GM12878 (cell line): ENCODE measurements at regions not wholly inside any gene's neighbourhood (a gene's known extent, or its start where the extent isn't known, plus 50 kb on each side); places are given as distances from the start of the nearest gene placed in this dataset.

Source experiments
- ATAC-seq: fragments of 200-7000 bp; cut with Tn5 transposase; 3 replicates; pipeline ENCODE4 v1.9.1; 2020; ENCODE audit warnings: mild to moderate bottlenecking, moderate library complexity
- BruUV-seq: library from RNA; stranded (reverse); fragments of 400-500 nt; replicated peaks from 2 replicates; lab custom pipeline; 2021; lab: Mats Ljungman, UMichigan
- CTCF ChIA-PET: fragments of 300-600 bp; sonication (Branson Sonifier 250); formaldehyde crosslinking; extraction: SDS; loops from one replicate; lab custom pipeline; 2021; ENCODE audit warnings: inconsistent platforms; lab: Yijun Ruan, JAX
- POLR2A ChIA-PET: fragments of 350-600 bp; formaldehyde crosslinking; extraction: SDS; loops from one replicate; lab custom pipeline; 2021; ENCODE audit warnings: inconsistent platforms; lab: Charles Lee
- RAD21 ChIA-PET: fragments of 300-600 bp; sonication (Branson Sonifier 250); formaldehyde crosslinking; loops from one replicate; lab custom pipeline; 2023; ENCODE audit warnings: antibody characterized with exemption; ENCODE audit not compliant: unreplicated experiment; lab: Charles Lee
- SMC1A ChIA-PET: fragments of 300-600 bp; sonication (Branson Sonifier 250); formaldehyde crosslinking; loops from one replicate; lab custom pipeline; 2023; ENCODE audit not compliant: unreplicated experiment, uncharacterized antibody; lab: Charles Lee
- DNase-seq: peaks from one replicate; pipeline ENCODE4 v3.0.0-alpha.2; 2011; ENCODE audit warnings: low read depth, low spot score
- FAIRE-seq: peaks from 3 replicates; lab custom pipeline; 2011; peaks lifted over from hg19 to GRCh38; lab: Jason Lieb, UNC
- H2AFZ ChIP-seq: 2 replicates; pipeline ENCODE4 v1.6.0; 2011; ENCODE audit warnings: low read depth, low read length, control low read depth; ENCODE audit not compliant: control insufficient read depth
- H3K27ac ChIP-seq: 2 replicates; pipeline ENCODE4 v1.5.1; 2011; ENCODE audit warnings: control low read depth; ENCODE audit not compliant: control insufficient read depth, insufficient read depth
- H3K27me3 ChIP-seq, 2 experiments: replicated peaks in 1 of 2; 2 replicates each; pipeline versions ENCODE4 v1.6.0 to v1.6.1; 2011; ENCODE audit warnings: low read length in 1 of 2; ENCODE audit not compliant: control insufficient read depth in 2 of 2, insufficient read depth in 2 of 2
- H3K36me3 ChIP-seq, 2 experiments: 2 replicates each; pipeline ENCODE4 v1.5.1; 2011; ENCODE audit warnings: low read length in 1 of 2; ENCODE audit not compliant: control insufficient read depth in 2 of 2, insufficient read depth in 2 of 2
- H3K4me1 ChIP-seq: 2 replicates; pipeline ENCODE4 v1.6.1; 2011; ENCODE audit warnings: mild to moderate bottlenecking, low read length, moderate library complexity, mixed read lengths; ENCODE audit not compliant: control insufficient read depth, insufficient read depth
- H3K4me2 ChIP-seq: 2 replicates; pipeline ENCODE4 v1.6.0; 2011; ENCODE audit warnings: control low read depth; ENCODE audit not compliant: control insufficient read depth, insufficient read depth
- H3K4me3 ChIP-seq: fragments of 200-600 bp; sonication (generic); 2 replicates; pipeline ENCODE4 v1.5.1; 2016
- H3K79me2 ChIP-seq: 2 replicates; pipeline ENCODE4 v1.6.0; 2011; ENCODE audit warnings: low read length; ENCODE audit not compliant: control insufficient read depth, insufficient read depth
- H3K9ac ChIP-seq: 2 replicates; pipeline ENCODE4 v1.8.0; 2011; ENCODE audit warnings: low read length, control low read depth, mixed read lengths; ENCODE audit not compliant: control insufficient read depth, insufficient read depth
- H3K9me3 ChIP-seq: replicated peaks from 3 replicates; pipeline ENCODE4 v1.5.1; 2011; ENCODE audit warnings: mild to moderate bottlenecking, low read length; ENCODE audit not compliant: control insufficient read depth, insufficient read depth
- H4K20me1 ChIP-seq: 2 replicates; pipeline ENCODE4 v1.6.0; 2011; ENCODE audit not compliant: control insufficient read depth, insufficient read depth
- BACH1 ChIP-seq: fragments of 450-650 bp; IDR thresholded peaks from 2 replicates; pipeline ENCODE4 v1.6.1; 2017; ENCODE audit warnings: mild to moderate bottlenecking, borderline replicate concordance
- EGR1 ChIP-seq, 2 experiments: IDR thresholded peaks; 1 replicate in 1 of 2; 2 replicates in 1 of 2; pipeline ENCODE4 v1.6.1; 2011 to 2012; ENCODE audit warnings: low read depth in 2 of 2, low read length in 2 of 2, borderline replicate concordance in 1 of 2, mild to moderate bottlenecking in 1 of 2, moderate library complexity in 1 of 2
- IKZF1 ChIP-seq: fragments of 450-650 bp; conservative IDR thresholded peaks from 2 replicates; pipeline ENCODE4 v1.6.1; 2017; ENCODE audit warnings: antibody characterized with exemption, mild to moderate bottlenecking
- JUNB ChIP-seq: IDR thresholded peaks from 2 replicates; pipeline ENCODE4 v1.6.1; 2016; ENCODE audit warnings: antibody characterized with exemption, mild to moderate bottlenecking
- NFYB ChIP-seq: IDR thresholded peaks from 2 replicates; pipeline ENCODE4 v1.6.1; 2011; ENCODE audit warnings: low read depth, mild to moderate bottlenecking, low read length, improper control_type of control experiment, moderate library complexity; ENCODE audit not compliant: insufficient read depth
- NR2C1 ChIP-seq: fragments of 450-650 bp; IDR thresholded peaks from 2 replicates; pipeline ENCODE4 v1.6.1; 2017; ENCODE audit warnings: antibody characterized with exemption, mild to moderate bottlenecking, moderate library complexity
- NRF1 ChIP-seq: conservative IDR thresholded peaks from 2 replicates; pipeline ENCODE4 v1.6.1; 2011; ENCODE audit warnings: mild to moderate bottlenecking, low read depth, low read length, improper control_type of control experiment
- PML ChIP-seq: IDR thresholded peaks from 2 replicates; pipeline ENCODE4 v1.6.1; 2012; ENCODE audit warnings: low read length, inconsistent platforms
- SMAD5 ChIP-seq: IDR thresholded peaks from 2 replicates; pipeline ENCODE4 v1.6.1; 2016; ENCODE audit warnings: antibody characterized with exemption, low read depth
- SPI1 ChIP-seq: IDR thresholded peaks from 2 replicates; pipeline ENCODE4 v1.6.1; 2011; ENCODE audit warnings: low read depth, mild to moderate bottlenecking, low read length, moderate library complexity, borderline replicate concordance; ENCODE audit not compliant: insufficient read depth
- SREBF2 ChIP-seq: IDR thresholded peaks from 2 replicates; pipeline ENCODE4 v1.6.1; 2012; ENCODE audit warnings: mild to moderate bottlenecking, low read length
- SUPT20H ChIP-seq: IDR thresholded peaks from 2 replicates; pipeline ENCODE4 v1.6.1; 2011; ENCODE audit warnings: low read depth, mild to moderate bottlenecking, low read length, moderate library complexity, borderline replicate concordance; ENCODE audit not compliant: control insufficient read depth
- TARDBP ChIP-seq: IDR thresholded peaks from 2 replicates; pipeline ENCODE4 v1.6.1; 2016; ENCODE audit warnings: borderline replicate concordance
- YBX1 ChIP-seq: fragments of 450-650 bp; IDR thresholded peaks from 2 replicates; pipeline ENCODE4 v1.6.1; 2016; ENCODE audit warnings: antibody characterized with exemption
- ZNF207 ChIP-seq: fragments of 450-650 bp; IDR thresholded peaks from 2 replicates; pipeline ENCODE4 v1.6.1; 2014; ENCODE audit warnings: antibody characterized with exemption, mild to moderate bottlenecking, borderline replicate concordance
- ZNF274 ChIP-seq: IDR thresholded peaks from one replicate; pipeline ENCODE4 v1.8.0; 2011; ENCODE audit not compliant: insufficient read length, insufficient read depth
- WGBS: methylation state at CpG from one replicate; pipeline ENCODE4 v1.1.6; 2016; ENCODE audit warnings: low lambda C conversion rate; ENCODE audit not compliant: insufficient replicate concordance, insufficient coverage; ENCODE audit errors: missing lambda C conversion rate; 5-methylcytosine and 5-hydroxymethylcytosine counted together
- in situ Hi-C: fragments of 300-500 bp; cut with MboI; formaldehyde crosslinking; loops from 9 replicates; pipeline ENCODE4 v1.14.3; 2018; ENCODE audit warnings: mixed read lengths
- intact Hi-C: fragments of 100-400 bp; cut with micrococcal nuclease; formaldehyde crosslinking; loops from one replicate; pipeline ENCODE4 v1.14.2; 2022; ENCODE audit not compliant: unreplicated experiment
- TF ChIP-seq, protein P1 (sequence below): fragments of 450-650 bp; IDR thresholded peaks from 2 replicates; pipeline ENCODE4 v1.6.1; 2016; ENCODE audit warnings: mild to moderate bottlenecking
- TF ChIP-seq, protein P2 (sequence below): fragments of 450-650 bp; IDR thresholded peaks from 2 replicates; pipeline ENCODE4 v1.6.1; 2017; ENCODE audit warnings: low read depth, mild to moderate bottlenecking, moderate library complexity

DNA sequence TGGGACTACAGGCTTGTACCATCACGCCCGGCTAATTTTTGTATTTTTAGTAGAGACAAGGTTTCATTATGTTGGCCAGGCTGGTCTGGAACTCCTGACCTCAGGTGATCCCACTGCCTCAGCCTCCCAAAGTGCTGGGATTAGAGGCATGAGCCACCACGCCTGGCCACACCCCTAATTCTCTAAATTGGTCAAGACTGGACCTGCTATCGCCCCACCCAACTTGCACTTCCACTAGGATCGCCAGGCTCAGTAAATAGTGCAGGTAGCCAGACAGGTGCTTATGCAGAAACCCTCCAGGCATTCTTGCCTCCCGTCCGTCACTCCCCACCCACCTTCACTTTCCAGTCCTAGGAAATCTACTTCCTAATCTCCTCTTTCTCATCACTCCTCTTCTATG, 481.4 kb upstream of the EEF2KMT start:
- no peaks in the 10 kb centered on the region for H3K27me3 ChIP-seq
- no peak overlapping the region for H3K4me2 ChIP-seq
- H4K20me1 ChIP-seq: no peaks in the 10 kb centered on the region
- TF ChIP-seq JUNB: no peak
- TF ChIP-seq, protein P1, sequence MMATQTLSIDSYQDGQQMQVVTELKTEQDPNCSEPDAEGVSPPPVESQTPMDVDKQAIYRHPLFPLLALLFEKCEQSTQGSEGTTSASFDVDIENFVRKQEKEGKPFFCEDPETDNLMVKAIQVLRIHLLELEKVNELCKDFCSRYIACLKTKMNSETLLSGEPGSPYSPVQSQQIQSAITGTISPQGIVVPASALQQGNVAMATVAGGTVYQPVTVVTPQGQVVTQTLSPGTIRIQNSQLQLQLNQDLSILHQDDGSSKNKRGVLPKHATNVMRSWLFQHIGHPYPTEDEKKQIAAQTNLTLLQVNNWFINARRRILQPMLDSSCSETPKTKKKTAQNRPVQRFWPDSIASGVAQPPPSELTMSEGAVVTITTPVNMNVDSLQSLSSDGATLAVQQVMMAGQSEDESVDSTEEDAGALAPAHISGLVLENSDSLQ: no peak
- TF ChIP-seq SREBF2: no peak
- no peak for TF ChIP-seq NR2C1
- no peak for TF ChIP-seq SPI1
- no peak for TF ChIP-seq PML
- TF ChIP-seq YBX1: no peak
- BruUV-seq: no TSS peak
- in situ Hi-C loops: no loop called here
- H3K4me1 ChIP-seq: no peaks in the 10 kb centered on the region
- RAD21 ChIA-PET: no interaction called here
- no peak overlapping the region for H3K27ac ChIP-seq
- H3K9me3 ChIP-seq: no peaks in the 10 kb centered on the region; the same call in 2 of the 3 replicates
- no peaks in the 10 kb centered on the region; a peak in 1 of 4 replicates for H3K36me3 ChIP-seq
- POLR2A ChIA-PET: no interaction called here
- no peak overlapping the region for H3K9ac ChIP-seq
- DNase-seq (no peak), ATAC-seq (no peak), FAIRE-seq (no peak)
- H2AFZ ChIP-seq: no peak overlapping the region
- intact Hi-C loops: no loop called here
- H3K79me2 ChIP-seq: no peaks in the 10 kb centered on the region
- no peak overlapping the region for H3K4me3 ChIP-seq
- CTCF ChIA-PET: no interaction called here
- WGBS: 37% methylated on average over 7 of the region's 7 CpGs
- SMC1A ChIA-PET: no interaction called here

DNA sequence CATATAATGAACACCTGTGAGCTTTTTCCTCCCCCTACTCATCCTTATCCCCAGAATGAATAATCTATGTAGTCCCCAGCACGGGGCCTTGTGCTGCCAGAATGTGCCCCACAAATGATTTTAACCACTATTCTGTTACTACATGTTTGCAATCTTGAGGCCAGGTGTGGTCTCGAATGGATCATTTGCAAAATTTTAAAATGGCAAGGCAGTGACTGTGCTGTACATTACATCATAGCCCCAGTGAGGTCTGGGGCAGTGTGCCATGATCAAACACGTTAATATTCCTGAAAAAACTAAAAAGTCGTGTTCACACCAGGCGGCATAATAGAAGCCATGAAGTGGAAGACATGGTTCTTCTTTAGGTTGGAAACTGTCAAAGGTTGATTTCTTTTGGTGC, 479.9 kb upstream of the EEF2KMT start:
- ATAC-seq (no peak), FAIRE-seq (no peak), DNase-seq (no peak)
- Histone ChIP-seq H3K4me1 (no peaks in the 10 kb centered on the region), H3K9ac (no peak overlapping the region), H2AFZ (no peak overlapping the region), H3K4me3 (no peak overlapping the region), H3K4me2 (no peak overlapping the region), H3K9me3 (no peaks in the 10 kb centered on the region; the same call in 2 of the 3 replicates), H3K27me3 (no peaks in the 10 kb centered on the region), H3K36me3 (no peaks in the 10 kb centered on the region; a peak in 1 of 4 replicates), H3K27ac (no peak overlapping the region), H4K20me1 (no peaks in the 10 kb centered on the region), H3K79me2 (no peaks in the 10 kb centered on the region)
- ChIA-PET POLR2A (no interaction called here), SMC1A (no interaction called here), RAD21 (no interaction called here), CTCF (no interaction called here)
- 14% methylated on average over 5 of the region's 5 CpGs for WGBS
- in situ Hi-C loops (no loop called here), intact Hi-C loops (no loop called here)
- no TSS peak for BruUV-seq
- TF ChIP-seq NFYB (no peak), TARDBP (no peak), IKZF1 (no peak), BACH1 (no peak), EGR1 (IDR thresholded peaks at IDR 0.05; ENCODE audit: borderline replicate concordance in 1 of 2, low read depth in 2 of 2, low read length in 2 of 2) (no peak), ZNF207 (no peak), SMAD5 (no peak), SREBF2 (no peak), SUPT20H (no peak), ZNF274 (no peak), NRF1 (no peak)
- TF ChIP-seq, protein P2, sequence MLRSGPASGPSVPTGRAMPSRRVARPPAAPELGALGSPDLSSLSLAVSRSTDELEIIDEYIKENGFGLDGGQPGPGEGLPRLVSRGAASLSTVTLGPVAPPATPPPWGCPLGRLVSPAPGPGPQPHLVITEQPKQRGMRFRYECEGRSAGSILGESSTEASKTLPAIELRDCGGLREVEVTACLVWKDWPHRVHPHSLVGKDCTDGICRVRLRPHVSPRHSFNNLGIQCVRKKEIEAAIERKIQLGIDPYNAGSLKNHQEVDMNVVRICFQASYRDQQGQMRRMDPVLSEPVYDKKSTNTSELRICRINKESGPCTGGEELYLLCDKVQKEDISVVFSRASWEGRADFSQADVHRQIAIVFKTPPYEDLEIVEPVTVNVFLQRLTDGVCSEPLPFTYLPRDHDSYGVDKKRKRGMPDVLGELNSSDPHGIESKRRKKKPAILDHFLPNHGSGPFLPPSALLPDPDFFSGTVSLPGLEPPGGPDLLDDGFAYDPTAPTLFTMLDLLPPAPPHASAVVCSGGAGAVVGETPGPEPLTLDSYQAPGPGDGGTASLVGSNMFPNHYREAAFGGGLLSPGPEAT: no peak
